ENCODE measurements at regions not wholly inside any gene's neighbourhood (a gene's known extent, or its start where the extent isn't known, plus 50 kb on each side); places are given as distances from the start of the nearest gene placed in this dataset.

GRCh38 chr4:119684463-119684862 is 55.9 kb upstream of the PDE5A start:
- H3K4me3 ChIP-seq (ENCODE audit: low read depth, low read length), result no peak overlapping the region

DNA sequence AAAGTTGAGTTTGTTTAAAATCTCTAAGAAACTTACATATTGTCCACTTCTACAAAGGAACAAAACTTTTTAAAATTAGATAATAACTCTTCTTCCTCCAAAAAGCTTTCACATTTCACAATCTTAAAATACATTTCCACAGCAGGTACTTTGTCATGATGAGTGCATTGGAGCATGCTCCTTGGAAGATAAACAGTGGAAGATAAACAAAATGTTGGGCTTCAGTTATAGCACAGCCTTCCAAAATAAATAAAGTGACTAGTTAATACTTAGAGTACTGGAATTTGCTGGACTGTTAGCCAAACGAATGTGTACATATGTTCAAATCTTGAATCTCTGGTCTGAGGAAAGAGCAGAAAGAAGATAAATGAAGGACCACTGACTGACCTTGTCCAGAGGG is 54.9 kb upstream of the PDE5A start:
- H3K4me3 ChIP-seq (ENCODE audit: low read depth, low read length), result no peak overlapping the region
- peak; percentile 93 for DNase-seq (ENCODE audit: low read depth)
- TF ChIP-seq, protein P1, sequence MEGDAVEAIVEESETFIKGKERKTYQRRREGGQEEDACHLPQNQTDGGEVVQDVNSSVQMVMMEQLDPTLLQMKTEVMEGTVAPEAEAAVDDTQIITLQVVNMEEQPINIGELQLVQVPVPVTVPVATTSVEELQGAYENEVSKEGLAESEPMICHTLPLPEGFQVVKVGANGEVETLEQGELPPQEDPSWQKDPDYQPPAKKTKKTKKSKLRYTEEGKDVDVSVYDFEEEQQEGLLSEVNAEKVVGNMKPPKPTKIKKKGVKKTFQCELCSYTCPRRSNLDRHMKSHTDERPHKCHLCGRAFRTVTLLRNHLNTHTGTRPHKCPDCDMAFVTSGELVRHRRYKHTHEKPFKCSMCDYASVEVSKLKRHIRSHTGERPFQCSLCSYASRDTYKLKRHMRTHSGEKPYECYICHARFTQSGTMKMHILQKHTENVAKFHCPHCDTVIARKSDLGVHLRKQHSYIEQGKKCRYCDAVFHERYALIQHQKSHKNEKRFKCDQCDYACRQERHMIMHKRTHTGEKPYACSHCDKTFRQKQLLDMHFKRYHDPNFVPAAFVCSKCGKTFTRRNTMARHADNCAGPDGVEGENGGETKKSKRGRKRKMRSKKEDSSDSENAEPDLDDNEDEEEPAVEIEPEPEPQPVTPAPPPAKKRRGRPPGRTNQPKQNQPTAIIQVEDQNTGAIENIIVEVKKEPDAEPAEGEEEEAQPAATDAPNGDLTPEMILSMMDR (IDR thresholded peaks at IDR 0.05; ENCODE audit: control insufficient read depth, extremely low read depth, insufficient read depth), result no peak

More at GRCh38 chr4:119684463-119684862, 55.9 kb upstream of the PDE5A start:
- no peak for DNase-seq (ENCODE audit: low read depth)
- TF ChIP-seq, protein P1 (IDR thresholded peaks at IDR 0.05; ENCODE audit: control insufficient read depth, extremely low read depth, insufficient read depth), result no peak

DNA sequence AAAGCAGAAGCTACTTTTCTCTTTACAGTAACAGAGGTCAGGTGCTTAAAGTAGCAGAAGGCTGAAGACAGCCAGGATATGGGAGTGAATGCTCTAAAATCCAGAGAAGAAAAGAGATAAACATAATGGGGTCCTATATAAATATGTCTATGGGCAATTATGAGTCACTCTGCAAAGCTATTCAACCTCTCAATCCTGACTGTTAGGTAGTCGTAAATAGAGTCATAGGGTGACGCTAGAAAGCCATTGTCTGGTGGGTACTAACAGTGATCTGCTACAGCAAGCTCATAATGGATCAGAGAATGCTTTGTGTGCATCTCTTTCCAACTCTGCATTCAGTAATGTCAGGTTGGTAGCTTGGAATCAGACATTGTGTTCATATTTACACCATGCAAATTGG is 53.5 kb upstream of the PDE5A start:
- TF ChIP-seq, protein P1 (IDR thresholded peaks at IDR 0.05; ENCODE audit: control insufficient read depth, extremely low read depth, insufficient read depth), result no peak
- no peak for DNase-seq (ENCODE audit: low read depth)
- no peak overlapping the region for H3K4me3 ChIP-seq (ENCODE audit: low read depth, low read length)

DNA sequence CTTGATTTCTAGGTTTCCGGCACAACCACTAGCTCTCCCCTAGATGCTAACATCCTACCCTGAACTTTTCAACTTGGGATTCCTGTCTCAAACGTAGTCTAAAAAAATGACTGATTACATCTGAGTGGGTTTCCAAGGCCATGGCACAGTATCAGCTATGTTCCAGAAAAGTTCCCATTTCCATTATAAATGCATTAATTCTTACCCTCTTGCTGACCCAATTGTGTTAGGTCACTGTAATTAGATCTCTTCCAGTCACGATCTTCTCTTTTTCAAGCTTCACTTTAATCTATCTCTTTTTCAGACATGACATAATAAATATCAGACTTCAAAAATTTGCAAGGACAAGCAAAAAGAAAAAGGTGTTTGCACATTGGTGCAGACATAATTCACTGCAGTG is 50.6 kb upstream of the PDE5A start:
- H3K4me3 ChIP-seq (ENCODE audit: low read depth, low read length), result no peak overlapping the region
- TF ChIP-seq, protein P1 (IDR thresholded peaks at IDR 0.05; ENCODE audit: control insufficient read depth, extremely low read depth, insufficient read depth), result no peak
- DNase-seq (ENCODE audit: low read depth), result no peak

DNA sequence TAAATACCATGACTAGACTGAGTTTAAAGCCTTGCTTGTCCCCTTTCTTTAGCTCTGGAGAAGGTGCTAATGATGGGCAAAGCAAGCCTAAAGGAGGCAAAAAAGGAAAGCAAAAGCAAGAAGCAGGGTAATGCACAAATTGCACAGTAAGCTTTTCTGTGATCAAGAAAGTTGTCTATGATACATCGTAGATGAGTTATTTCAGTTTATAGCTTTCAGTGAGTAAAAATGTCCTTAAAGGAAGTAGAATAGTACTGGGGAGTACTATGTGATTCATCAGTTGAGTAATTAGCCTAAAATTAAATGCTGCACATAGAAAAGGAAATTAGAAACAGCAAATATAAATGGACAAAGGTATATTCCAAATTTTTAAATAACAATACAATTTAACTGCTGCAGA is 50.2 kb upstream of the PDE5A start:
- no peak for DNase-seq (ENCODE audit: low read depth)

More for the DNA sequence above, 50.2 kb upstream of the PDE5A start:
- H3K4me3 ChIP-seq (ENCODE audit: low read depth, low read length), result no peak overlapping the region
- TF ChIP-seq, protein P1 (IDR thresholded peaks at IDR 0.05; ENCODE audit: control insufficient read depth, extremely low read depth, insufficient read depth), result no peak
